Activated CD8-positive, alpha-beta memory T cell treated with anti-CD3 and anti-CD28 coated beads, Interleukin-2, amount 10 ng/mL, durations not matched to agents 7 days and 5 days (primary cell): ENCODE measurements at regions not wholly inside any gene's neighbourhood (a gene's known extent, or its start where the extent isn't known, plus 50 kb on each side); places are given as distances from the start of the nearest gene placed in this dataset.
"Not testable (repeated sequence)": the region's sequence is repeated elsewhere in the genome, so short reads cannot be mapped to it uniquely, and the experiment has no call there.

ENCODE experiments used
- ATAC-seq: fragments of 150-1000 bp; cut with Tn5 transposase; one replicate; pipeline ENCODE4 v1.10.0; 2021; ENCODE audit warnings: moderate library complexity
- CTCF ChIA-PET: fragments of 350-600 bp; sonication (Branson Sonifier 250); formaldehyde crosslinking; loops from one replicate; lab custom pipeline; 2021; ENCODE audit warnings: antibody characterized with exemption; lab: Charles Lee
- DNase-seq: peaks from one replicate; pipeline ENCODE4 v3.0.0-alpha.2; 2020
- H3K27ac Mint-ChIP-seq: one replicate; pipeline ENCODE4 v1.8.0; 2021; ENCODE audit warnings: mild to moderate bottlenecking, mixed read lengths
- H3K27me3 Mint-ChIP-seq: one replicate; pipeline ENCODE4 v1.8.0; 2021; ENCODE audit warnings: mixed read lengths
- H3K36me3 Mint-ChIP-seq: one replicate; pipeline ENCODE4 v1.8.0; 2021; ENCODE audit warnings: mild to moderate bottlenecking, mixed read lengths
- H3K4me1 Mint-ChIP-seq: one replicate; pipeline ENCODE4 v1.8.0; 2021; ENCODE audit warnings: mixed read lengths
- H3K4me3 Mint-ChIP-seq: one replicate; pipeline ENCODE4 v1.8.0; 2021; ENCODE audit warnings: mild to moderate bottlenecking, moderate library complexity, mixed read lengths
- H3K9me3 Mint-ChIP-seq: one replicate; pipeline ENCODE4 v1.8.0; 2022; ENCODE audit warnings: low read depth, mixed read lengths

DNA sequence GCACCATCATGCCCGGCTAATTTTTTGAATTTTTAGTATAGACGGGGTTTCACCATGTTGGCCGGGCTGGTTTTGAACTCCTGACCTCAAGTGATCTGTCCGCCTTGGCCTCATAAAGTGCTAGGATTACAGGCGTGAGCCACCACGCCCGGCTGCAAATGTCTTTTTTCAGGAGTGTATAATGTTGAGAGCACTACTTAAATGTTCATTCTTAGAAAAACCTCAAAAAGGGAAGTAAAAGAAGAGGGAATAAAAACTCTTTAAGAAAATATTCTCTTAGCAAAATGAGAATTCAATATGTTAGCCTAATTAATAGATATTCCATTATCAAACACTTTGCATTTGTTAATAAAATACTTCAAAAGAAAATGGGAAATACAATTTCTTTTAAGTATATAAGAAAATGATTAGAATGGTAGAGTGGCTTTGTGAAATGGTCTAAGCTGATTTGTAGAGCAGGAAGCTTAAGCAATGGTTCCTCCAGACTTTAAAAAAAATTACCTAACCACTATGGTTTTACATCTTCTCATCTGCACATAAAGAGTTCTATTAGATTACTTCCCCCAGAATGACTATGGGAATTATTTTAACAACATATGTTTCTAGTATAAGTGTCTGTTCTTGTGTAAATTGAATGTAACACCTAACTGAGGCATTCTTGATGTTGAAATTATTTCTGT, 226.7 kb upstream of the ALCAM start:
- H3K27me3 Mint-ChIP-seq = peaks cover 3% of the 10 kb centered on the region
- H3K9me3 Mint-ChIP-seq = no peaks in the 10 kb centered on the region
- H3K36me3 Mint-ChIP-seq = no peaks in the 10 kb centered on the region
- H3K4me3 Mint-ChIP-seq = no peak overlapping the region
- ATAC-seq = no peak
- no peak overlapping the region for H3K27ac Mint-ChIP-seq
- CTCF ChIA-PET = no interaction called here
- no peaks in the 10 kb centered on the region for H3K4me1 Mint-ChIP-seq
- DNase-seq = no peak

DNA sequence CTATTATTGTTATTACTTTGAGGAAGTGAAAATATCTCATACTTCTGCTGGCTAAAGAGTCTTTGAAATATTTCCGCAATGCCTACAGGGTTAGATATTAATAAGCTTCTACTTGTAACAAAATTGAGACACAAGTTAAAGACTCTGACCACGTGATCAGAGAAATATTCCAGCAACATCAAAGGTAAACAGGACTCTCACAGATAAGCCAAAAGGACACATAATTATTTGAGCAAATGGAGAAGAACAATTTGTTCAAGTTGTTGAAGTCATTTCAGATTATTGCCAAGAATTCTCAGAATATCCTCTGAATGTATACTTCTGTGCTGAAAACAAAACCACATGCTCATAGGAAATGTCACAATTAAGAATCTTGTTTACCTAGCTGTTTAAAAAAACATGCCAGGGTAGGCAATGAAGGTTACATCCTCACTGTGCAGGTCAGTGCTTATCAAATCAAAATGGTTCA, 225.8 kb upstream of the ALCAM start:
- no peak overlapping the region for H3K27ac Mint-ChIP-seq
- H3K4me1 Mint-ChIP-seq = no peaks in the 10 kb centered on the region
- no peak for ATAC-seq
- no peak for DNase-seq
- H3K9me3 Mint-ChIP-seq = no peaks in the 10 kb centered on the region
- no peak overlapping the region for H3K4me3 Mint-ChIP-seq
- peaks cover 3% of the 10 kb centered on the region for H3K27me3 Mint-ChIP-seq
- CTCF ChIA-PET = no interaction called here
- H3K36me3 Mint-ChIP-seq = no peaks in the 10 kb centered on the region

DNA sequence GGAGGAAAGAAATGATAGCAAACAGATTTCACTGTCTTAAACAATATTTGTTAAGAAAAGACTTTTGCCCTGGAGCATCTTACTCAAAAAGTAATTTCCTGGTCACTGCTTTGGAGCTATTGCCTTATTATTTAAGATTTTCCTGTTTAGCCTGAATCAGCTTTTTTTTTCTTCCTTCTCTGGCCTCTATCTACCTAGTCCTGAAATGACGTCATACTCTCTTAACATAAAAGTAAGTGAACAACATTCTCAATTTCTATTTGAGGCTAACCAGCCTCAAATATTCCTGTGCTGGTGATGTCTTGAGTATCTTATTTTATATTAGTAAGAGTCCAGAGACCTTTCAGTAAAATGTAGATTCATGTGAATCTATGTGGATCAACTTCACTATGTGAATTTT, 221.9 kb upstream of the ALCAM start:
- H3K27ac Mint-ChIP-seq = no peak overlapping the region
- CTCF ChIA-PET = no interaction called here
- no peak for ATAC-seq
- peaks cover under 1% of the 10 kb centered on the region for H3K9me3 Mint-ChIP-seq
- H3K4me3 Mint-ChIP-seq = no peak overlapping the region
- no peaks in the 10 kb centered on the region for H3K4me1 Mint-ChIP-seq
- DNase-seq = no peak
- no peaks in the 10 kb centered on the region for H3K27me3 Mint-ChIP-seq
- no peaks in the 10 kb centered on the region for H3K36me3 Mint-ChIP-seq

DNA sequence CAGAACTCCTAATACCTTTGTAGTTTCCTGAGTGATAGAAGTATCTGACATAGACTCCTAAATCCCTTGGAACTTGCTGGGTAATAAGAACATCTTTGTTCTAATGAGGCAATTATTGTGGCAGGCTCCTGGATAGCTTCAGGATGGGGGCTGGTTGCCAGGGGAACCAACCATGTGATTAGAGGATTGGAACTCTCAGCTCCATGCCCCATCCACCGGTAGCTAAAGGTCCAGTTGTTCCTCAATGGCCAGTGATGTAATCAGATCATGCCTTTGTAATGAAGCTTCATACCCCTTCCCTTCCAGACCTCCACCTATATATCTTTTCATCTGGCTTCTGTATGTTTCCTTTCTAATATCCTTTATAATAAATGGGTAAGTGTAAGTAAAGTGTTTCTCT, 221.2 kb upstream of the ALCAM start:
- Mint-ChIP-seq H3K27ac (no peak overlapping the region), H3K36me3 (no peaks in the 10 kb centered on the region)

DNA sequence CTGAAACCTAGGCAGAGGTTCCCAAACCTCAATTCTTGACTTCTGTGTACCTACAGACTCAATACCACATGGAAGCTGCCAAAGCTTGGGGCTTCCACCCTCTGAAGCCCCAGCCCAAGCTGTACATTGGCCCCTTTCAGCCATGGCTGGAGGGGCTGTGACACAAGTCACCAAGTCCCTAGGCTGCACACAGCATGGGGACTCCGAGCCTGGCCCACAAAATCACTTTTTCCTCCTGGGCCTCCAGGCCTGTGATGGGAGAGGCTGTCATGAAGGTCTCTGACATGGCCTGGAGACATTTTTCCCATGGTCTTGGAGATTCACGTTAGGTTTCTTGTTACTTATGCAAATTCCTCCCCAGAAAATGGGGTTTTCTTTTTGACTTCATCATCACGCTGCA, 217.5 kb upstream of the ALCAM start:
- H3K9me3 Mint-ChIP-seq, ATAC-seq, H3K27me3 Mint-ChIP-seq, H3K4me3 Mint-ChIP-seq, H3K27ac Mint-ChIP-seq, H3K4me1 Mint-ChIP-seq, DNase-seq, H3K36me3 Mint-ChIP-seq, CTCF ChIA-PET: not testable (repeated sequence)

More for the DNA sequence above, 221.2 kb upstream of the ALCAM start:
- CTCF ChIA-PET = no interaction called here
- H3K4me3 Mint-ChIP-seq = no peak overlapping the region
- ATAC-seq = no peak
- H3K4me1 Mint-ChIP-seq = no peaks in the 10 kb centered on the region
- DNase-seq = no peak
- H3K27me3 Mint-ChIP-seq = no peaks in the 10 kb centered on the region
- H3K9me3 Mint-ChIP-seq = peaks cover 3% of the 10 kb centered on the region

DNA sequence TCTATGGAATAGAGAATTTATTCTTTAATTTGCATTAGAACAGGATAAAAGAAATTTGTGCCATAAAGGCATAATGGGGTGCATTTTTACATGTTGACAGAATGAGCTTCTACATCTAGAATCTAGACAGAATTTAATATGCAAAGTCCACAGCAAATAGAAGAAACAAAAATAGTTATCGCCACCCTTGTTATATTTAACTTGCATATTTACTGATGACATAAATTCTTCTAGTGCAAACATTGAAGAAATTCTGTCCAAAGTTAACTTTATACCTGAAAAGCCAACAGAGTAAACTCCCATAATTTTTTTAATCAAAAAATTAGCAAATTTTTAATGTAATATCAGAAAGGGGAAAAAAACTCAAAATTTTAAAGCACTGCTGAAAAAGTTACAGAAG, 213.7 kb upstream of the ALCAM start:
- H3K27ac Mint-ChIP-seq = no peak overlapping the region
- no peaks in the 10 kb centered on the region for H3K4me1 Mint-ChIP-seq
- no peak overlapping the region for H3K4me3 Mint-ChIP-seq
- ATAC-seq (no peak), DNase-seq (no peak)
- no peaks in the 10 kb centered on the region for H3K36me3 Mint-ChIP-seq
- H3K27me3 Mint-ChIP-seq = no peaks in the 10 kb centered on the region
- CTCF ChIA-PET = no interaction called here
- H3K9me3 Mint-ChIP-seq = peaks cover 3% of the 10 kb centered on the region

DNA sequence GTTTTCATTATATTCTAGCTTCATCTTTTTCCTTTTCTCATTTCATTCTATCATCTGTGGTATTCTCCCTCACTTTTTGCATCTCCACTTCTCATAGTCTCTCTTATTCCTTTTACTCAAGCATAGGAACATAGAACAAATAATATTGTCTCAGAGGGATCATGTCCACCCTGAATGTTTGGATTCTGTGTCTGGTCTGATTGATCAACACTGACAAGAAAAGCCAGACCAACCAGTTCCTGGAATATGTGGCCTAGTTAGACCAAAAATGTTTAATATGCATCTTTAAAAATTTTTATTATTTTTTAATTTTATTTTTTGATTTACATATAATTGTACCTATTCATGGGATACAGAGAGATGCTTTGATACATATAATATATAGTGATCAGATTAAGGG, 212.0 kb upstream of the ALCAM start:
- CTCF ChIA-PET = no interaction called here
- H3K27ac Mint-ChIP-seq = no peak overlapping the region
- no peak for DNase-seq
- no peak for ATAC-seq
- no peaks in the 10 kb centered on the region for H3K4me1 Mint-ChIP-seq
- H3K27me3 Mint-ChIP-seq = no peaks in the 10 kb centered on the region
- H3K36me3 Mint-ChIP-seq = no peaks in the 10 kb centered on the region
- no peak overlapping the region for H3K4me3 Mint-ChIP-seq
- H3K9me3 Mint-ChIP-seq = peaks cover 3% of the 10 kb centered on the region

DNA sequence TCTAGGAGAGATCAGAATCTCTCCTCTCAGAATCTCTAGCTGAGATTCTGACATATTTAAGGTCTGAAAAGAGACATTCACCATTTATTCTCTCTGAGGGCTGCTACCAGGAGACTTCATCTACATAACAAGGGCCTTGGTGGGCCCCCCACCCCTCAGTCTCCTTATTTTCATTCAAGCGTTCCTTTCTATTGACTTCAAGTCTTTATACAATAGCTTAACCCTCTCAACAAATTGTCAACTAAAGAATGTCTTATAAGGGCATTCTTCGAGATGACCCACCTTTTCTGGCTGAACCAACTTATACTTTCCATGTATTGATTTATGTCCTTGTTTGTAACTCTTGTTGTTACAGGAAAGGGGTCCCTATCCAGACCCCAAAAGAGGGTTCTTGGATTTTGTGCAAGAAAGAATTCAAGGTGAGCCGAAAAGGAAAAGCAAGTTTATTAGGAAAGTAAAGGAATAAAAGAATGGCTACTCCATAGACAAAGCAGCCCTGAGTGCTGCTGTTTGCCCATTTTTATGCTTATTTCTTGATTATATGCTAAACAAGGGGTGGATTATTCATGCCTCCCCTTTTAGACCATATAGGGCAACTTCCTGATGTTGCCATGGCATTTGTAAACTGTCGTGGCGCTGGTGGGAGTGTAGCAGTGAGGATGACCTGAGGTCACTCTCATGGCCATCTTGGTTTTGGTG, 209.5 kb upstream of the ALCAM start:
- DNase-seq (no peak), ATAC-seq (no peak)
- Mint-ChIP-seq H3K27ac (no peak overlapping the region), H3K27me3 (no peaks in the 10 kb centered on the region), H3K9me3 (no peaks in the 10 kb centered on the region), H3K4me3 (no peak overlapping the region), H3K36me3 (no peaks in the 10 kb centered on the region), H3K4me1 (no peaks in the 10 kb centered on the region)
- CTCF ChIA-PET = no interaction called here

DNA sequence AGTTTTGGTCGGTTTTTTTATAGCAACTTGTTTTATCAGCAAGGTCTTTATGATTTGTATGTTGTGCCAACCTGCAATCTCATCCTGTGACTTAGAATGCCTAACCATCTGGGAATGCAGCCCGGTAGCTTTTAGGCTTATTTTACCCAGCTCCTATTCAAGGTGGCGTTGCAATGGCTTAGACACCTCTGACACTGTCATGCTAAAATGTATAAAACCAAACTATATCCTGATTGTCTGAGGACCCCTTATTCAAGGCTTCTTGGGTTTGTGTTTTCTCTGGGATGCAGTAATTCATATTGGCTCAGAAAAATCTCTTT, 209.0 kb upstream of the ALCAM start:
- no peak for DNase-seq
- ATAC-seq = no peak
- no peaks in the 10 kb centered on the region for H3K27me3 Mint-ChIP-seq
- peaks cover 2% of the 10 kb centered on the region for H3K4me1 Mint-ChIP-seq
- no peaks in the 10 kb centered on the region for H3K9me3 Mint-ChIP-seq
- H3K36me3 Mint-ChIP-seq = no peaks in the 10 kb centered on the region
- H3K4me3 Mint-ChIP-seq = no peak overlapping the region
- CTCF ChIA-PET = no interaction called here
- H3K27ac Mint-ChIP-seq = no peak overlapping the region

DNA sequence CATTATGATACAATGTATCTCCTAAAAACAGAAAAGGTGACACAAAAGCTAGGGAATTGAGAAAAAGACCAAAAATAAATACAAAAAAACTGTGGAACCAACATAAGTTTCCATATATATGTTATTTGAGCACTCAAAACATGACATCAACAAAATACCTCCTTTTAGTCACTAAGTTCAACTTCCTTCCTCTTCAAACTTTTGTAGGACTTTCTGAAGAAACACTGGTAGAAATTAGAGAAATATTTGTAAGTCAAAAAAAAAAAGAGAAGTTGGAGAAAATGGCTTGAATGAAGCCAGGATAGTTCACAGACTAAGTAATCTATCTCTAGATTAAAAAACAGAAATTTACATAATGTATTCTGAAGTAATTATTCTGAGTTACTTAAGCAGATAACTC, 208.4 kb upstream of the ALCAM start:
- ATAC-seq (no peak), DNase-seq (no peak)
- no peaks in the 10 kb centered on the region for H3K27me3 Mint-ChIP-seq
- no peak overlapping the region for H3K4me3 Mint-ChIP-seq
- H3K27ac Mint-ChIP-seq = no peak overlapping the region
- H3K4me1 Mint-ChIP-seq = peaks cover 2% of the 10 kb centered on the region
- H3K36me3 Mint-ChIP-seq = no peaks in the 10 kb centered on the region
- CTCF ChIA-PET = no interaction called here
- H3K9me3 Mint-ChIP-seq = no peaks in the 10 kb centered on the region

DNA sequence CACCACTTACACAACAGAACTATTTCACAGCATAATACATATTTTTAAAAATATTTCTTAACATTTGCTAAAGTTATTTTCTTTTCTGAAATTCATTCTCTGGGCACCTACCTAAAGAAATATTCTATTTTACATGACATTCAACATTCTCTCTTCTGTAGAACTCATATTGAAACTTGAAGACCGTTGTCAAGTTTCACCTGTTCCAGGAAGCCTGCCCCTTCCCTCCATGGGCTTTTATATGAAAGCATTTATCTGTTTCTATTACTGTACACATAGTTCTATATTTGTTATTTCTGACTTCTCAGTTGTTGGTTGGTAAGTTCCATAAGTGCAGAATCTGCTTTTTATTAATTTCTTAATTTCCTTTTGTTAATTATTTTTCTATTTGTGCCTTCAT, 204.3 kb upstream of the ALCAM start:
- H3K36me3 Mint-ChIP-seq = no peaks in the 10 kb centered on the region
- no peaks in the 10 kb centered on the region for H3K9me3 Mint-ChIP-seq
- peaks cover 2% of the 10 kb centered on the region for H3K4me1 Mint-ChIP-seq
- H3K27ac Mint-ChIP-seq = no peak overlapping the region
- no peak overlapping the region for H3K4me3 Mint-ChIP-seq
- CTCF ChIA-PET = no interaction called here
- ATAC-seq (no peak), DNase-seq (no peak)
- no peaks in the 10 kb centered on the region for H3K27me3 Mint-ChIP-seq

DNA sequence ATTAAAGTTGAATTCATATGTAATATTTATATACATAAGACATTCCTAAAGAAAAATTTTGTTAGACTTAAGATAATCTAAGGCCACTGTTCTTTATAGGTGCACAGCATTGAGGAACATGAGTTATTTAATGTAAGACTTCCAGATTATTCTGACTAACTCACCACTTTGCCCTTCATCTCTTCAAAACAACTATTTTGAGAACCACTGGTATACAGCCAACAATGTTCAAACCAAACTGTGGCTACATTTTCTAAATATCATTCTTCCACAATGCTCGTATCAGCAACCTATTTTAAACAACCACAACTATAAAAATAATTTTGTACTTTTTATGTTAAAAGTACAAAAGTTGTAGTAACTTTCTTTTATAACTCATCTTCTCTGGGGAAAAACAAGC, 199.8 kb upstream of the ALCAM start:
- Mint-ChIP-seq H3K27ac (no peak overlapping the region), H3K27me3 (no peaks in the 10 kb centered on the region), H3K4me1 (peaks cover 2% of the 10 kb centered on the region), H3K4me3 (no peak overlapping the region), H3K36me3 (no peaks in the 10 kb centered on the region), H3K9me3 (no peaks in the 10 kb centered on the region)
- CTCF ChIA-PET = no interaction called here
- DNase-seq = no peak
- ATAC-seq = no peak

DNA sequence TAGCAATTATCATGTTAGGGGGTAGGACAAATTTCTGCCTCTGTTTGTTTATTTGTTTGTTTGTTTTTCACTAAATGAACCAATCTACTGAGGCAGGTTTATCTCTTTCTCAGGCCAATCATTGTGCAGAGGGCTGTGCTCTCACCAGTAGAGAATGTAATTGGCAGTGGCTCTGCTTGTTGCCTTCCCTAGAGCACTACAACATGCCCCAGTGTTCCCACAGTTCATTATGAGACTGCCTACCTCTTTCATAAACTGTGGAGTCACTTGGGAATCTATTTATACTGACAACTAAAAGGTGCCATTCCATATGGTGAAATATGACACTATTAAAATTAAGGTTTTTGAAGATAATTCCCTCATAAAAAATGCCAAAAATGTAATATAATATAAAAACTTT, 196.3 kb upstream of the ALCAM start:
- ATAC-seq (no peak), DNase-seq (no peak)
- Mint-ChIP-seq H3K4me3 (no peak overlapping the region), H3K9me3 (no peaks in the 10 kb centered on the region), H3K27ac (no peak overlapping the region), H3K27me3 (no peaks in the 10 kb centered on the region), H3K4me1 (no peaks in the 10 kb centered on the region), H3K36me3 (no peaks in the 10 kb centered on the region)
- CTCF ChIA-PET = no interaction called here

DNA sequence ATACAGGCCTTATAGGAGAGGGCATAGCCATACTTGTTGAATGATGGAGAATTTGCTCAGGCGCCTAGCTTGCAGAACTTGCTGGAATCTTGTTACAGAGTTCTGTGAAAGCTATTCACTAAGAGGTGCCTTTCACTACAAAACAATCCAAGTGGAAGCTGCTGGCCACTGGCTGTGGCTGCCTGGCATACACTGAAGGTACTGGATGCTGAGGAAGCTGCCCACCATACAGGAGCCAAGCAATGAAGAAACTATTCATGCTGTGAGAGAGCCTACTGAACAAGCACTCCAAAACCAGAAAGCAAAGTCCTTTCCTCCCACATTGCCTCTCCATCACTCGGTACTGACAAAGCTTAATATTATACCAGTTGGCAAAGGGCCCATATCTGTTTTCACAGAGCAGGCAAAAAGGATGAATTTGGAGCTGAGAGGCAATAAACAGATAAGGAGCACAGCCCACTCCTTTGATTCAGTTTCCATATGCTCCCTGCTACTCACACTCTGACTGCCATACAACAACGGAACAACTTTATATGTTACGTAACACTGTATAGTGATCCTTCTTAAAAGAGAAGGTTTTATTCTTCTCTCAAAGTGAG, 192.6 kb upstream of the ALCAM start:
- Mint-ChIP-seq H3K27ac (no peak overlapping the region), H3K36me3 (no peaks in the 10 kb centered on the region), H3K9me3 (no peaks in the 10 kb centered on the region), H3K27me3 (peaks cover 5% of the 10 kb centered on the region), H3K4me3 (no peak overlapping the region), H3K4me1 (no peaks in the 10 kb centered on the region)
- DNase-seq (no peak), ATAC-seq (no peak)
- CTCF ChIA-PET = no interaction called here
